K562 (cell line): ENCODE measurements at regions not wholly inside any gene's neighbourhood (a gene's known extent, or its start where the extent isn't known, plus 50 kb on each side); places are given as distances from the start of the nearest gene placed in this dataset.

Experiments used
- ATAC-seq: fragments of 200-7000 bp; cut with Tn5 transposase; 3 replicates; pipeline ENCODE4 v1.9.1; 2020; ENCODE audit warnings: moderate library complexity
- BruUV-seq: library from RNA; stranded (reverse); fragments of 400-500 nt; replicated peaks from 2 replicates; lab custom pipeline; 2021; lab: Mats Ljungman, UMichigan
- CTCF ChIA-PET: fragments of 300-600 bp; formaldehyde crosslinking; extraction: SDS; loops from one replicate; lab custom pipeline; 2021; ENCODE audit warnings: low intra/inter-chr PET ratio; lab: Yijun Ruan, JAX
- POLR2A ChIA-PET: fragments of 300-600, 350-650 bp; sonication (Branson Sonifier 250); formaldehyde crosslinking; extraction: SDS; loops from one replicate; lab custom pipeline; 2021; ENCODE audit warnings: antibody characterized with exemption, inconsistent platforms; lab: Yijun Ruan, JAX
- DNase-seq, 4 experiments: peaks; one replicate each; pipeline versions ENCODE4 v3.0.0 to v3.0.0-alpha.2; 2011 to 2018; ENCODE audit warnings: low spot score in 3 of 4, mixed read lengths in 3 of 4; ENCODE audit errors: extremely low read depth in 1 of 4
- FAIRE-seq: peaks from 2 replicates; lab custom pipeline; 2011; peaks lifted over from hg19 to GRCh38; lab: Jason Lieb, UNC
- H2AFZ ChIP-seq: 2 replicates; pipeline ENCODE4 v1.6.0; 2011; ENCODE audit warnings: low read depth, low read length, control low read depth, inconsistent platforms
- H3K27ac ChIP-seq: fragments of 200-600 bp; 3 replicates; pipeline ENCODE4 v1.8.0; 2011; ENCODE audit warnings: low read depth, mild to moderate bottlenecking, control low read depth, inconsistent platforms, low read length, moderate library complexity, mixed read lengths; ENCODE audit errors: extremely low read depth
- H3K27me3 ChIP-seq, 2 experiments: fragments of 300-600 bp in 1 of 2; 2 replicates in 1 of 2; 3 replicates in 1 of 2; pipeline versions ENCODE4 v1.6.0 to v1.8.0; 2011; ENCODE audit warnings: inconsistent platforms in 2 of 2, low read length in 2 of 2, mild to moderate bottlenecking in 1 of 2, mixed read lengths in 1 of 2, moderate library complexity in 1 of 2; ENCODE audit not compliant: control insufficient read depth in 2 of 2, insufficient read depth in 2 of 2
- H3K36me3 ChIP-seq: fragments of 300-600 bp; 3 replicates; pipeline ENCODE4 v1.8.0; 2011; ENCODE audit warnings: mild to moderate bottlenecking, low read length, inconsistent platforms; ENCODE audit not compliant: control insufficient read depth, insufficient read depth
- H3K4me1 ChIP-seq, 2 experiments: fragments of 200-600 bp in 1 of 2; replicated peaks in 1 of 2; 2 replicates in 1 of 2; 3 replicates in 1 of 2; pipeline versions ENCODE4 v1.5.1 to v1.8.0; 2011; ENCODE audit warnings: inconsistent platforms in 2 of 2, low read length in 2 of 2, mild to moderate bottlenecking in 1 of 2, mixed read lengths in 1 of 2, moderate library complexity in 1 of 2; ENCODE audit not compliant: control insufficient read depth in 2 of 2, insufficient read depth in 2 of 2
- H3K4me2 ChIP-seq: 2 replicates; pipeline ENCODE4 v1.6.1; 2011; ENCODE audit warnings: low read length, control low read depth, inconsistent platforms, mixed read lengths; ENCODE audit not compliant: insufficient read depth
- H3K4me3 ChIP-seq: fragments of 200-600 bp; sonication (generic), shearing (Covaris generic); 2 replicates; pipeline ENCODE4 v1.5.1; 2016; ENCODE audit warnings: control low read depth, inconsistent platforms
- H3K79me2 ChIP-seq: fragments of 200-600 bp; 3 replicates; pipeline ENCODE4 v1.8.0; 2011; ENCODE audit warnings: low read length, inconsistent platforms; ENCODE audit not compliant: control insufficient read depth, insufficient read depth
- H3K9ac ChIP-seq, 2 experiments: 2 replicates each; pipeline versions ENCODE4 v1.6.0 to v1.6.1; 2011; ENCODE audit warnings: low read depth in 2 of 2, low read length in 2 of 2, control low read depth in 1 of 2, inconsistent platforms in 1 of 2, mild to moderate bottlenecking in 1 of 2, mixed read lengths in 1 of 2; ENCODE audit not compliant: insufficient read depth in 1 of 2
- H3K9me1 ChIP-seq: one replicate; pipeline ENCODE4 v1.6.0; 2011; ENCODE audit warnings: inconsistent platforms, mild to moderate bottlenecking, low read length, moderate library complexity; ENCODE audit not compliant: control insufficient read depth, insufficient read depth
- H3K9me3 ChIP-seq: replicated peaks from 2 replicates; pipeline ENCODE4 v1.5.1; 2011; ENCODE audit warnings: low read depth, low read length, inconsistent platforms; ENCODE audit not compliant: control insufficient read depth, insufficient read depth
- H4K20me1 ChIP-seq: replicated peaks from 2 replicates; pipeline ENCODE4 v1.6.1; 2011; ENCODE audit warnings: low read length, inconsistent platforms, mixed read lengths; ENCODE audit not compliant: control insufficient read depth, insufficient read depth
- ATF1 ChIP-seq, 2 experiments: fragments of 450-650 bp in 1 of 2; IDR thresholded peaks; 2 replicates each; pipeline ENCODE4 v1.6.1; 2016; ENCODE audit warnings: missing compliant biosample characterization in 1 of 2, missing genetic modification characterization in 1 of 2
- CCNT2 ChIP-seq: IDR thresholded peaks from 2 replicates; pipeline ENCODE4 v1.6.1; 2011; ENCODE audit warnings: borderline replicate concordance, low read depth, mild to moderate bottlenecking, moderate library complexity, mixed read lengths, low read length; ENCODE audit not compliant: insufficient read length; ENCODE audit errors: extremely low read depth
- CTBP1 ChIP-seq: fragments of 450-650 bp; IDR thresholded peaks from 2 replicates; pipeline ENCODE4 v1.6.1; 2016; ENCODE audit warnings: borderline replicate concordance
- ESRRB ChIP-seq: fragments of 250-450 bp; sonication (Bioruptor Pico); IDR thresholded peaks from 2 replicates; pipeline ENCODE4 v1.5.0; 2020; ENCODE audit warnings: mild to moderate bottlenecking, moderate library complexity, borderline replicate concordance
- FOXK1 ChIP-seq: sonication (generic); formaldehyde crosslinking; IDR thresholded peaks from 2 replicates; pipeline ENCODE4 v1.8.0; 2022; ENCODE audit warnings: missing genetic modification reagents, mild to moderate bottlenecking, borderline replicate concordance
- HMG20A ChIP-seq: fragments of 450-650 bp; formaldehyde crosslinking; conservative IDR thresholded peaks from 2 replicates; pipeline ENCODE4 v1.4.0; 2020; ENCODE audit warnings: mild to moderate bottlenecking, mixed read lengths
- LCOR ChIP-seq: sonication (generic); formaldehyde crosslinking; IDR thresholded peaks from 2 replicates; pipeline ENCODE4 v1.8.0; 2022; ENCODE audit warnings: mild to moderate bottlenecking, missing genetic modification reagents
- RBM34 ChIP-seq: fragments of 200-400 bp; formaldehyde crosslinking; IDR thresholded peaks from 2 replicates; pipeline ENCODE4 v1.6.1; 2018; ENCODE audit warnings: low read length, borderline replicate concordance; ENCODE audit not compliant: insufficient read depth
- TCF7 ChIP-seq: sonication (generic); IDR thresholded peaks from 2 replicates; pipeline ENCODE4 v1.6.1; 2016; ENCODE audit warnings: antibody characterized with exemption, borderline replicate concordance
- TEAD1 ChIP-seq, 2 experiments: fragments of 450-650 bp in 1 of 2; sonication (generic) in 1 of 2; formaldehyde crosslinking; IDR thresholded peaks; 2 replicates each; pipeline versions ENCODE4 v1.4.0 to v1.8.0; 2020 to 2022; ENCODE audit warnings: mild to moderate bottlenecking in 2 of 2, missing genetic modification reagents in 1 of 2
- YBX1 ChIP-seq: fragments of 450-650 bp; IDR thresholded peaks from 2 replicates; pipeline ENCODE4 v1.7.1; 2016; ENCODE audit warnings: mild to moderate bottlenecking
- ZNF3 ChIP-seq: fragments of 250-450 bp; sonication (Bioruptor Pico); IDR thresholded peaks from 2 replicates; pipeline ENCODE4 v1.5.0; 2021; ENCODE audit warnings: mild to moderate bottlenecking, moderate library complexity
- ZNF668 ChIP-seq: fragments of 250-450 bp; sonication (Bioruptor Pico); IDR thresholded peaks from 2 replicates; pipeline ENCODE4 v1.8.0; 2022; ENCODE audit warnings: mild to moderate bottlenecking, inconsistent platforms
- ZNF79 ChIP-seq: fragments of 250-450 bp; sonication (Bioruptor Pico); IDR thresholded peaks from 2 replicates; pipeline ENCODE4 v1.4.0; 2020; ENCODE audit warnings: low read depth, mild to moderate bottlenecking, moderate library complexity
- WGBS: fragments of 100-300 bp; shearing (Covaris generic); methylation state at CpG from one replicate; pipeline ENCODE4 v1.1.6; 2016; ENCODE audit warnings: low coverage, mixed read lengths; ENCODE audit not compliant: insufficient coverage; ENCODE audit errors: missing lambda C conversion rate; 5-methylcytosine and 5-hydroxymethylcytosine counted together
- in situ Hi-C: fragments of 300-500 bp; cut with MboI; formaldehyde crosslinking; loops from 4 replicates; pipeline ENCODE4 v1.15.0; 2018; ENCODE audit warnings: inconsistent platforms, mixed read lengths
- intact Hi-C: fragments of 100-400 bp; cut with micrococcal nuclease; formaldehyde crosslinking; loops from 2 replicates; pipeline ENCODE4 v1.14.2; 2022
- TF ChIP-seq, protein P1 (sequence below), 2 experiments: fragments of 450-650 bp in 1 of 2; sonication (generic) in 1 of 2; formaldehyde crosslinking; conservative IDR thresholded peaks; 2 replicates each; pipeline versions ENCODE4 v1.4.0 to v1.8.1; 2020 to 2022; ENCODE audit warnings: mild to moderate bottlenecking in 1 of 2, missing genetic modification reagents in 1 of 2
- TF ChIP-seq, protein P2 (sequence below): sonication (generic); formaldehyde crosslinking; IDR thresholded peaks from 2 replicates; pipeline ENCODE4 v1.8.1; 2022; ENCODE audit warnings: missing genetic modification reagents

DNA sequence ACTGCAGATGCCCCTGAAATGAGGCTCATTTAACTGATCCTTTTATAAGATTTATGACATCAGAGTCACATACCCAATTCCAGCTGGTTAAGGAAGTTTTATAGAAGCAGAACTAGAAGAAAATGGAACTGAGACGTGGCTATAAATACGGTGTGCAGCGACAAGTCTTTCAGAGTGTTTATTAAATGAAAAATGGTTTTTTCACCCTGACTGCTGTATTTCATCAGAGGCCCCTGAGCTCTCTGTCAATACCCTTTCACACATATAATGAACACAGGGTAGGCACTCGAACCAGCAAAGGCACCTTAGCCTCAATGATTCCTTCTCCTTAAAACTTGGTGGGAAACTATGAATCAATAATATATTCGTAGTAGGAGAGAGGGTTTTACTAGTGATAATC lies 380.8 kb upstream of the ANXA10 start:
- H4K20me1 ChIP-seq, result no peaks in the 10 kb centered on the region
- no peak overlapping the region for H2AFZ ChIP-seq
- in situ Hi-C loops (no loop called here), intact Hi-C loops (no loop called here)
- no peak overlapping the region for H3K4me2 ChIP-seq
- no peak for DNase-seq
- WGBS, result 2% methylated on average over 5 of the region's 5 CpGs
- no peak for FAIRE-seq
- TF ChIP-seq ATF1 (CRISPR knock-in tag; IDR thresholded peaks at IDR 0.05) (no peak), ATF1 (tag; IDR thresholded peaks at IDR 0.05) (no peak), YBX1 (no peak), LCOR (no peak), TCF7 (no peak), CTBP1 (no peak), HMG20A (no peak), ZNF3 (no peak), ESRRB (CRISPR knock-in tag) (no peak), CCNT2 (no peak), FOXK1 (CRISPR knock-in tag) (no peak), ZNF79 (CRISPR knock-in tag) (no peak), ZNF668 (CRISPR knock-in tag) (no peak), RBM34 (no peak), TEAD1 (CRISPR knock-in tag; IDR thresholded peaks at IDR 0.05) (no peak)
- TF ChIP-seq, protein P1, sequence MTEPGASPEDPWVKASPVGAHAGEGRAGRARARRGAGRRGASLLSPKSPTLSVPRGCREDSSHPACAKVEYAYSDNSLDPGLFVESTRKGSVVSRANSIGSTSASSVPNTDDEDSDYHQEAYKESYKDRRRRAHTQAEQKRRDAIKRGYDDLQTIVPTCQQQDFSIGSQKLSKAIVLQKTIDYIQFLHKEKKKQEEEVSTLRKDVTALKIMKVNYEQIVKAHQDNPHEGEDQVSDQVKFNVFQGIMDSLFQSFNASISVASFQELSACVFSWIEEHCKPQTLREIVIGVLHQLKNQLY (CRISPR knock-in tag; conservative IDR thresholded peaks at IDR 0.05), result no peak
- TF ChIP-seq, protein P2, sequence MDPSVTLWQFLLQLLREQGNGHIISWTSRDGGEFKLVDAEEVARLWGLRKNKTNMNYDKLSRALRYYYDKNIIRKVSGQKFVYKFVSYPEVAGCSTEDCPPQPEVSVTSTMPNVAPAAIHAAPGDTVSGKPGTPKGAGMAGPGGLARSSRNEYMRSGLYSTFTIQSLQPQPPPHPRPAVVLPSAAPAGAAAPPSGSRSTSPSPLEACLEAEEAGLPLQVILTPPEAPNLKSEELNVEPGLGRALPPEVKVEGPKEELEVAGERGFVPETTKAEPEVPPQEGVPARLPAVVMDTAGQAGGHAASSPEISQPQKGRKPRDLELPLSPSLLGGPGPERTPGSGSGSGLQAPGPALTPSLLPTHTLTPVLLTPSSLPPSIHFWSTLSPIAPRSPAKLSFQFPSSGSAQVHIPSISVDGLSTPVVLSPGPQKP (CRISPR knock-in tag), result no peak
- no peaks in the 10 kb centered on the region for H3K4me1 ChIP-seq
- H3K9me1 ChIP-seq, result no peaks in the 10 kb centered on the region
- no TSS peak for BruUV-seq
- H3K79me2 ChIP-seq, result no peaks in the 10 kb centered on the region
- no peaks in the 10 kb centered on the region for H3K9me3 ChIP-seq
- H3K9ac ChIP-seq, result no peak overlapping the region
- CTCF ChIA-PET, result no interaction called here
- H3K4me3 ChIP-seq, result no peak overlapping the region
- POLR2A ChIA-PET, result interaction anchor here (0.6 kb wide), 1 partner anchor 242 kb away, joined by 3 read pairs; no protein-coding TSS in a partner anchor
- H3K27ac ChIP-seq, result no peak overlapping the region
- no peaks in the 10 kb centered on the region for H3K27me3 ChIP-seq
- H3K36me3 ChIP-seq, result no peaks in the 10 kb centered on the region
- ATAC-seq, result no peak
